ENCODE measurements at regions not wholly inside any gene's neighbourhood (a gene's known extent, or its start where the extent isn't known, plus 50 kb on each side); places are given as distances from the start of the nearest gene placed in this dataset.

DNA sequence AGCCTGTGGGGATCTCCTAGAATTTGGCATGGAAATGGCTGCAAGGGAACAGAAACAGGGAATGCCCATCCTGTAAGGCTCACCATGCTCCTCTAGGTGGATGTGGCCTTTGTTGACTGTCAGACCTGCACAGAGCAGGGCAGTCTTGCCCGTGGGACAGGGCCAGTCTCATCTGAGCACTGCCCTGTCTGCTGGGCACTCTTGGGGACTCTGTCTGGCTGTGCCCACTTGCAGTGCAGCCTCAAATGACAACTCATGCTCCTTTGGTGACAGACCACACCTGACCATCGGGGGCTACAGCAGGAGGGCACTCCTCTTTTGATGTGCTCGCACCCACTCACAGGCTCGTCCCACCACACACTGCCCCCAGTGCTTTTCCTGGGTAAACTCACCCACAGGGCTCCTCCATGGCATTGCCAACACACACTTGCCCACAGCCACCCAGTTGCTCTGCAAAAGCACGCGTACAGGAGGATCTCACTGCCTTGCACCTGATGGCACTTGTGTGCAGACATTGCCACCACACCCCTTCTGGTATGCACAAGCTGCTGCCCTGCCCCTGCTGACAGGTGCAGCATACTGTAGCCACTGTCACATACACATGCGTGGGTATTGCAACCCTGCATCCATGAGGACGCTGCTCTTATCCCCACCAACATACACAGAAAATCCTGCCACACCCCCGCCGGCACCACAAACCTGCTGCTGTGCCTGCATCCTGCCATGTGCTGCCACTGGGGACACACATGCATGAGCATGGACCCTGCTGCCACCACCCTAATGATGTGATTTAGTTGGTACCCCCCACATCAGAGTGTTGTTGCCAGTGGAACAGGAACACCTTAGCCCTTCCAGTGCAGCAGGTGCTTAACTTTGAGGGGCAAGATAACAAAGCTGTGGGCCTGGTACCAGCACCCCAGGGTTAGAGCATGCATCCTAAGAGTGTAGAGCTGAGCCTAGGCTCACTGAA, 100.1 kb upstream of the ARHGEF9 start:
- TF ChIP-seq, protein P1, sequence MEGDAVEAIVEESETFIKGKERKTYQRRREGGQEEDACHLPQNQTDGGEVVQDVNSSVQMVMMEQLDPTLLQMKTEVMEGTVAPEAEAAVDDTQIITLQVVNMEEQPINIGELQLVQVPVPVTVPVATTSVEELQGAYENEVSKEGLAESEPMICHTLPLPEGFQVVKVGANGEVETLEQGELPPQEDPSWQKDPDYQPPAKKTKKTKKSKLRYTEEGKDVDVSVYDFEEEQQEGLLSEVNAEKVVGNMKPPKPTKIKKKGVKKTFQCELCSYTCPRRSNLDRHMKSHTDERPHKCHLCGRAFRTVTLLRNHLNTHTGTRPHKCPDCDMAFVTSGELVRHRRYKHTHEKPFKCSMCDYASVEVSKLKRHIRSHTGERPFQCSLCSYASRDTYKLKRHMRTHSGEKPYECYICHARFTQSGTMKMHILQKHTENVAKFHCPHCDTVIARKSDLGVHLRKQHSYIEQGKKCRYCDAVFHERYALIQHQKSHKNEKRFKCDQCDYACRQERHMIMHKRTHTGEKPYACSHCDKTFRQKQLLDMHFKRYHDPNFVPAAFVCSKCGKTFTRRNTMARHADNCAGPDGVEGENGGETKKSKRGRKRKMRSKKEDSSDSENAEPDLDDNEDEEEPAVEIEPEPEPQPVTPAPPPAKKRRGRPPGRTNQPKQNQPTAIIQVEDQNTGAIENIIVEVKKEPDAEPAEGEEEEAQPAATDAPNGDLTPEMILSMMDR (IDR thresholded peaks at IDR 0.05; ENCODE audit: insufficient read depth, low read length, severe bottlenecking), result no peak
- FAIRE-seq (no peak), DNase-seq (ENCODE audit: low read depth) (no peak)
- H3K4me3 ChIP-seq (ENCODE audit: low read depth, low read length), result no peak overlapping the region
- H3K36me3 ChIP-seq (ENCODE audit: control insufficient read depth, insufficient read depth, low read length), result no peaks in the 10 kb centered on the region
- no peaks in the 10 kb centered on the region for H3K27me3 ChIP-seq (ENCODE audit: control insufficient read depth, insufficient read depth, low read length)

GRCh38 chrX:63869506-63869905, 84.5 kb upstream of the ARHGEF9 start:
- no peak overlapping the region for H3K4me3 ChIP-seq (ENCODE audit: low read depth, low read length)
- DNase-seq (ENCODE audit: low read depth) (no peak), FAIRE-seq (no peak)

DNA sequence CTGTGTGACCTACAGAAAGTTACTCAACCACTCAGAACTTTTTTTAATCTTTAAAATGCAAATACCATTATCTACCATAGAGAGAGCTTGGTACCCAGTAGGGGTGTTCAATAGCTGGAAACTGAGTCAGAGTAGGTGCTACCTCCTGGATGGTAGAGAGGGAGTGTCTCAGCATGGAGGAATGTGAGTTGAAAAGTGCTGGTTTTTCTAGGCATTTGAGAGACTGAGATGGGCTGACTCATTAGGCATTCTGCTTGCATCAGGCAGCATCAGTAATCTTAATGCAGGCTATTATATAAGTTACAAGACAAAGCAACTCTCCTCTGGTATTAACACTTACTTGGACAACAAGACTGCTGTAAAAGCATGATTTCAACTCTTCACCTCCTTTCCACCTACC, 70.9 kb upstream of the ARHGEF9 start:
- Histone ChIP-seq H3K36me3 (ENCODE audit: control insufficient read depth, insufficient read depth, low read length) (no peaks in the 10 kb centered on the region), H3K27me3 (ENCODE audit: control insufficient read depth, insufficient read depth, low read length) (no peaks in the 10 kb centered on the region), H3K4me3 (ENCODE audit: low read depth, low read length) (no peak overlapping the region)
- TF ChIP-seq, protein P1 (IDR thresholded peaks at IDR 0.05; ENCODE audit: insufficient read depth, low read length, severe bottlenecking), result no peak
- peak; percentile 7 for DNase-seq (ENCODE audit: low read depth)
- FAIRE-seq, result no peak

More at GRCh38 chrX:63869506-63869905, 84.5 kb upstream of the ARHGEF9 start:
- TF ChIP-seq, protein P1 (IDR thresholded peaks at IDR 0.05; ENCODE audit: insufficient read depth, low read length, severe bottlenecking), result no peak
- H3K36me3 ChIP-seq (ENCODE audit: control insufficient read depth, insufficient read depth, low read length), result no peaks in the 10 kb centered on the region
- H3K27me3 ChIP-seq (ENCODE audit: control insufficient read depth, insufficient read depth, low read length), result no peaks in the 10 kb centered on the region

DNA sequence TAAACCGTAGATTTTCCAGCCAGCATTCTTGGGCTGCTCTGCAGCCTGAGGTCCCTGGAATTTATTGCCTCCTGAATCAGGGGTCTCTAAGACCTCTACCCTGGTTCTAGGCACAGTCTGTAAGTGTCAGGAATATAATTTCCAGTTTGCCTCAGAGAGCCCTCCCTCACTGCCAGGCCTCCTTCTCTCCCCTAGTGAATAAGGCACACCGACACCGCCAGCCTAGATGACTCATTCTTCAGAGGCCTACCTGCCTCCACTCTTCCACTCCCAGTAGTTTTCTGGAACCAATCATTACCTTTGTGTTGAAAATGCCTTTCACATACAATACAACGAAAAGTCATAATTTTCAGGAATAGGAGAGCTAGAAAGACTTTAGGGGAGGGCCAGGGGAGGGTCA, 50.3 kb upstream of the ARHGEF9 start:
- FAIRE-seq, result no peak

More for the DNA sequence above, 50.3 kb upstream of the ARHGEF9 start:
- TF ChIP-seq, protein P1 (IDR thresholded peaks at IDR 0.05; ENCODE audit: insufficient read depth, low read length, severe bottlenecking), result no peak
- Histone ChIP-seq H3K27me3 (ENCODE audit: control insufficient read depth, insufficient read depth, low read length) (no peaks in the 10 kb centered on the region), H3K4me3 (ENCODE audit: low read depth, low read length) (no peak overlapping the region), H3K36me3 (ENCODE audit: control insufficient read depth, insufficient read depth, low read length) (no peaks in the 10 kb centered on the region)
- no peak for DNase-seq (ENCODE audit: low read depth)

Data from bronchial epithelial cell (primary cell).